NB4 (cell line): ENCODE measurements at regions not wholly inside any gene's neighbourhood (a gene's known extent, or its start where the extent isn't known, plus 50 kb on each side); places are given as distances from the start of the nearest gene placed in this dataset.

Experiments used
- POLR2A ChIP-seq: IDR thresholded peaks from 2 replicates; pipeline ENCODE4 v1.6.1; 2011; ENCODE audit warnings: mild to moderate bottlenecking; ENCODE audit not compliant: insufficient read length; ENCODE audit errors: extremely low read depth
- TF ChIP-seq, protein P1 (sequence below): IDR thresholded peaks from one replicate; pipeline ENCODE4 v1.5.1; 2012; ENCODE audit warnings: low read depth, low read length
- TF ChIP-seq, protein P2 (sequence below): IDR thresholded peaks from 2 replicates; pipeline ENCODE4 v1.6.1; 2011; ENCODE audit warnings: low read depth, low read length

DNA sequence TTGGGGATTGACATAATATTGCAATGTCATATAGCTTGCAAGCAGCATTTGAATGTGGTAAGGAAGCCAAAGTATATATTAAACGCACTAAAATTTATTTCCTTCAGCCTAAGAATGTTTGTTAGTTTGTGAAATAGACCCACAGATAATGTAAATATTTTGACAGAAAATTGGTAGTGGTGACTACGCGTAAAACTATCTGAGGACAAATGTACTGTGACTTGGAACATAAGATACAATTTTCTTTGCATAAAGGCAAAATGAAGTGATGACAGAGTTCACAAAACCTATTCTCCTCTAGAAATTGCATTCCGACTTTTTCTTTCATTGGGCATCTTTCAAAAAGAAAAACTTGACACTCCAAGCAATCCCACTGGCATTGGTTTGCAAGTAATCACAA, 411.1 kb upstream of the LRATD1 start:
- TF ChIP-seq, protein P1, sequence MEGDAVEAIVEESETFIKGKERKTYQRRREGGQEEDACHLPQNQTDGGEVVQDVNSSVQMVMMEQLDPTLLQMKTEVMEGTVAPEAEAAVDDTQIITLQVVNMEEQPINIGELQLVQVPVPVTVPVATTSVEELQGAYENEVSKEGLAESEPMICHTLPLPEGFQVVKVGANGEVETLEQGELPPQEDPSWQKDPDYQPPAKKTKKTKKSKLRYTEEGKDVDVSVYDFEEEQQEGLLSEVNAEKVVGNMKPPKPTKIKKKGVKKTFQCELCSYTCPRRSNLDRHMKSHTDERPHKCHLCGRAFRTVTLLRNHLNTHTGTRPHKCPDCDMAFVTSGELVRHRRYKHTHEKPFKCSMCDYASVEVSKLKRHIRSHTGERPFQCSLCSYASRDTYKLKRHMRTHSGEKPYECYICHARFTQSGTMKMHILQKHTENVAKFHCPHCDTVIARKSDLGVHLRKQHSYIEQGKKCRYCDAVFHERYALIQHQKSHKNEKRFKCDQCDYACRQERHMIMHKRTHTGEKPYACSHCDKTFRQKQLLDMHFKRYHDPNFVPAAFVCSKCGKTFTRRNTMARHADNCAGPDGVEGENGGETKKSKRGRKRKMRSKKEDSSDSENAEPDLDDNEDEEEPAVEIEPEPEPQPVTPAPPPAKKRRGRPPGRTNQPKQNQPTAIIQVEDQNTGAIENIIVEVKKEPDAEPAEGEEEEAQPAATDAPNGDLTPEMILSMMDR: no peak
- TF ChIP-seq POLR2A: no peak
- TF ChIP-seq, protein P2, sequence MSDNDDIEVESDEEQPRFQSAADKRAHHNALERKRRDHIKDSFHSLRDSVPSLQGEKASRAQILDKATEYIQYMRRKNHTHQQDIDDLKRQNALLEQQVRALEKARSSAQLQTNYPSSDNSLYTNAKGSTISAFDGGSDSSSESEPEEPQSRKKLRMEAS: no peak
